SK-N-SH (cell line): ENCODE measurements at regions not wholly inside any gene's neighbourhood (a gene's known extent, or its start where the extent isn't known, plus 50 kb on each side); places are given as distances from the start of the nearest gene placed in this dataset.
A peak's percentile ranks its signal among the peaks of the same experiment; 100 is the strongest.
"Not testable (repeated sequence)": the region's sequence is repeated elsewhere in the genome, so short reads cannot be mapped to it uniquely, and the experiment has no call there.

Experiments used
- CTCF ChIA-PET: fragments of 300-600, 350-600 bp; formaldehyde crosslinking; extraction: SDS; loops from one replicate; lab custom pipeline; 2021; lab: Yijun Ruan, JAX
- POLR2A ChIA-PET: fragments of 350-600 bp; sonication (Branson Sonifier 250); formaldehyde crosslinking; extraction: SDS; loops from one replicate; lab custom pipeline; 2020; ENCODE audit warnings: antibody characterized with exemption, inconsistent platforms; lab: Yijun Ruan, JAX
- DNase-seq: peaks from one replicate; pipeline ENCODE4 v3.0.0; 2012
- H2AFZ ChIP-seq: fragments of 200-600 bp; sonication (generic); 2 replicates; pipeline ENCODE4 v1.8.1; 2016; ENCODE audit warnings: antibody characterized with exemption, mild to moderate bottlenecking, low read depth
- H3F3A ChIP-seq: fragments of 200-600 bp; sonication (generic); replicated peaks from 2 replicates; pipeline ENCODE3; 2016; ENCODE audit warnings: antibody characterized with exemption, mild to moderate bottlenecking; ENCODE audit not compliant: insufficient read depth
- H3K27ac ChIP-seq, 2 experiments: fragments of 200-500 bp in 1 of 2; fragments of 200-600 bp in 1 of 2; sonication (Bioruptor generic) in 1 of 2; sonication (generic), shearing (Covaris generic) in 1 of 2; 2 replicates each; pipeline versions ENCODE4 v1.5.1 to v1.6.1; 2014 to 2016; ENCODE audit warnings: low read depth in 2 of 2, inconsistent platforms in 1 of 2, low read length in 1 of 2, mild to moderate bottlenecking in 1 of 2, mixed read lengths in 1 of 2
- H3K27me3 ChIP-seq: fragments of 200-600 bp; sonication (generic), shearing (Covaris generic); 2 replicates; pipeline ENCODE4 v1.6.1; 2016; ENCODE audit warnings: mixed run types; ENCODE audit not compliant: insufficient read depth
- H3K36me3 ChIP-seq, 2 experiments: fragments of 200-500 bp in 1 of 2; fragments of 200-600 bp in 1 of 2; sonication (Bioruptor generic) in 1 of 2; sonication (generic) in 1 of 2; replicated peaks in 1 of 2; 2 replicates each; pipeline versions ENCODE3 to v1.5.1; 2014 to 2016; ENCODE audit warnings: low read length in 1 of 2, mild to moderate bottlenecking in 1 of 2; ENCODE audit not compliant: insufficient read depth in 2 of 2, control insufficient read depth in 1 of 2
- H3K4me1 ChIP-seq, 2 experiments: fragments of 200-500 bp in 1 of 2; fragments of 200-600 bp in 1 of 2; sonication (Bioruptor generic) in 1 of 2; sonication (generic), shearing (Covaris generic) in 1 of 2; 2 replicates each; pipeline versions ENCODE4 v1.5.1 to v1.6.1; 2014 to 2016; ENCODE audit warnings: low read depth in 1 of 2, low read length in 1 of 2, mixed run types in 1 of 2; ENCODE audit not compliant: insufficient read depth in 2 of 2, control insufficient read depth in 1 of 2
- H3K4me2 ChIP-seq: fragments of 200-600 bp; sonication (generic), shearing (Covaris generic); 2 replicates; pipeline ENCODE4 v1.6.1; 2017; ENCODE audit warnings: mixed run types
- H3K4me3 ChIP-seq, 2 experiments: fragments of 200-500 bp in 1 of 2; fragments of 200-600 bp in 1 of 2; sonication (Bioruptor generic) in 1 of 2; sonication (generic), shearing (Covaris generic) in 1 of 2; 2 replicates each; pipeline versions ENCODE4 v1.5.1 to v1.8.1; 2014 to 2016; ENCODE audit warnings: low read depth in 2 of 2, inconsistent platforms in 1 of 2, low read length in 1 of 2, mild to moderate bottlenecking in 1 of 2, mixed read lengths in 1 of 2, moderate library complexity in 1 of 2
- H3K79me2 ChIP-seq: fragments of 200-600 bp; sonication (generic); 2 replicates; pipeline ENCODE4 v1.8.1; 2017; ENCODE audit warnings: mild to moderate bottlenecking; ENCODE audit not compliant: insufficient read depth
- H3K9ac ChIP-seq: fragments of 200-600 bp; sonication (generic); 2 replicates; pipeline ENCODE4 v1.6.1; 2017; ENCODE audit warnings: mixed run types
- H3K9me2 ChIP-seq: fragments of 200-600 bp; sonication (generic); 2 replicates; pipeline ENCODE4 v1.6.1; 2017; ENCODE audit warnings: mixed run types
- H3K9me3 ChIP-seq: fragments of 200-600 bp; sonication (generic); 2 replicates; pipeline ENCODE4 v1.6.1; 2017; ENCODE audit warnings: mixed run types, mild to moderate bottlenecking, moderate library complexity
- H4K20me1 ChIP-seq: fragments of 200-600 bp; sonication (generic); 2 replicates; pipeline ENCODE4 v1.6.1; 2017; ENCODE audit warnings: mild to moderate bottlenecking, mixed run types; ENCODE audit not compliant: insufficient read depth
- CHD2 ChIP-seq: fragments of 150-350 bp; IDR thresholded peaks from 2 replicates; pipeline ENCODE4 v1.6.1; 2018; ENCODE audit warnings: low read length; ENCODE audit not compliant: partially characterized antibody
- FOXM1 ChIP-seq: IDR thresholded peaks from 2 replicates; pipeline ENCODE4 v1.4.0; 2012; ENCODE audit warnings: low read depth, mild to moderate bottlenecking
- GABPA ChIP-seq: IDR thresholded peaks from 2 replicates; pipeline ENCODE4 v1.4.0; 2012; ENCODE audit warnings: low read depth, mild to moderate bottlenecking
- NRF1 ChIP-seq: IDR thresholded peaks from 2 replicates; pipeline ENCODE4 v1.6.1; 2012; ENCODE audit warnings: low read depth, mild to moderate bottlenecking, low read length
- RFX5 ChIP-seq: IDR thresholded peaks from 2 replicates; pipeline ENCODE4 v1.6.1; 2012; ENCODE audit warnings: mild to moderate bottlenecking, improper control_type of control experiment, low read length
- WGBS: methylation state at CpG from one replicate; pipeline ENCODE4 v1.1.6; 2017; ENCODE audit warnings: low lambda C conversion rate; 5-methylcytosine and 5-hydroxymethylcytosine counted together
- TF ChIP-seq, protein P1 (sequence below): IDR thresholded peaks from 2 replicates; pipeline ENCODE4 v1.4.0; 2012; ENCODE audit warnings: low read depth, borderline replicate concordance
- TF ChIP-seq, protein P2 (sequence below): IDR thresholded peaks from 2 replicates; pipeline ENCODE4 v1.6.1; 2012; ENCODE audit warnings: mild to moderate bottlenecking, low read depth, low read length, moderate library complexity

DNA sequence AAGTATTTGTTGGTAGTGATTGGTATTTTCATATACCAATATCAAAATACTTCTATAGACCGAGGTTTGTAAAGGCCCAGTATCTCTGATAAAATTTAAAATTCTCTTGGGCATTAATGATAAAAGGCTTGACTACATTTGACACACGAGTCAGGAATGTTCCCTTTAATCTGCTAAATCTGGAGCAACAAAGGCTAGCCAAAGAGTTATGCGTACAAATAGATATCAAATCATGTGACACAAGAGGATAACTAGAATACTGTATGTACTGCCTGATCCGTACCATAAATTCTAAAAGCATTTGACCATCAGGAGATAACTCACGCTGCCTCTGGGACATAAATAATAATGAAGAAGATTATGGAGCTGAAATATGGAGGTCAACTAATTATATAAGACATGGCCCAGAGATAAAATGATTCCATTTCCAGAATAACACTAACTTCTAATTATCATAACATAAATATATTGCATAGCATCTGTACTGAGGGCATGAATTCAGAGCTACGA lies 64.2 kb upstream of the SH3GLB1 start:
- no peak overlapping the region for H3K27ac ChIP-seq
- H3K9me2 ChIP-seq = no peaks in the 10 kb centered on the region
- no peaks in the 10 kb centered on the region for H3K4me1 ChIP-seq
- no peak overlapping the region for H3K4me3 ChIP-seq
- ChIA-PET CTCF (no interaction called here), POLR2A (no interaction called here)
- TF ChIP-seq, protein P1, sequence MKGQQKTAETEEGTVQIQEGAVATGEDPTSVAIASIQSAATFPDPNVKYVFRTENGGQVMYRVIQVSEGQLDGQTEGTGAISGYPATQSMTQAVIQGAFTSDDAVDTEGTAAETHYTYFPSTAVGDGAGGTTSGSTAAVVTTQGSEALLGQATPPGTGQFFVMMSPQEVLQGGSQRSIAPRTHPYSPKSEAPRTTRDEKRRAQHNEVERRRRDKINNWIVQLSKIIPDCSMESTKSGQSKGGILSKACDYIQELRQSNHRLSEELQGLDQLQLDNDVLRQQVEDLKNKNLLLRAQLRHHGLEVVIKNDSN = no peak
- H3F3A ChIP-seq = no peaks in the 10 kb centered on the region
- DNase-seq = no peak
- no peaks in the 10 kb centered on the region for H4K20me1 ChIP-seq
- H3K9ac ChIP-seq = no peak overlapping the region
- WGBS = 8% methylated on average over 6 of the region's 6 CpGs
- H3K4me2 ChIP-seq = no peak overlapping the region
- H3K79me2 ChIP-seq = no peaks in the 10 kb centered on the region
- H3K27me3 ChIP-seq = no peaks in the 10 kb centered on the region
- no peaks in the 10 kb centered on the region; the same call in 1 of the 2 replicates for H3K9me3 ChIP-seq
- peak overlapping the region; percentile 2; the same call in 1 of the 2 replicates for H2AFZ ChIP-seq
- H3K36me3 ChIP-seq = no peaks in the 10 kb centered on the region

DNA sequence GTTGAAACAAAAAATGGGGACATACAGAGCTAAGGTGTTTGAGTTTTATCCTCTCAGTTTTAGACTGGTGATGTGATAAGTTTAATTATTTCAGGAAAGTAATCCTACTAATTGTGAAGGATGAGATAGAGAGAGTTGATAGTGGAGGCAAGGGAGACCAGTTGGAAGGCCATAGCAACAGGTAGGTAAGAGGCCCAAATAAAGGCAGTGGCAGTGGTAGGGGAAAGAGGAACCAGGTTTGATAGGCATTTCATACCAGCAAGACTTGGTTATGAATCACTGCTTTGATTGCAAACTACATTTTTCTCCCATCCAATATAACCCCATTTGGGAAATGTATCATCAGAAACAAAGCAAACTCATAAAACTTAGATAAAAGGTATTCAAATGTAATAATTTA lies 63.1 kb upstream of the SH3GLB1 start:
- CTCF ChIA-PET = interaction anchor here (0.6 kb wide), 1 partner anchor 194 kb away, joined by 3 read pairs; no protein-coding TSS in a partner anchor

DNA sequence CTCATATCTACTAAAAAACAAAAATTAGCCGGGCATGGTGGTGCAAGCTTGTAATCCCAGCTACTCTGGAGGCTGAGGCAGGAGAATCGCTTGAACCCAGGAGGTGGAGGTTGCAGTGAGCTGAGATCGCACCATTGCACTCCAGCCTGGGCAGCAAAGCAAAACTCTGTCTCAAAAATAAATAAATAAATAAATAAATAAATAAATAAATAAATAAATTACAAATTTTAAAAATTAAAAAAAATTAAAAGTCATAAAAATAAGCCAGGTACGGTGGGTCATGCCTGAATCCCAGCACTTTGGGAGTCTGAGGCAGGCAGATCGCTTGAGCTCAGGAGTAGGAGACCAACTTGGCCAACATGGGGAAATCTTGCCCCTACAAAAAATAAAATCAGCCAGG lies 59.7 kb upstream of the SH3GLB1 start:
- H3K36me3 ChIP-seq, POLR2A ChIA-PET, H3K27ac ChIP-seq, H3K4me3 ChIP-seq, H3K27me3 ChIP-seq, H3K79me2 ChIP-seq, H3K9me2 ChIP-seq, H3K9me3 ChIP-seq, H3K9ac ChIP-seq, H3F3A ChIP-seq, H4K20me1 ChIP-seq, DNase-seq, CTCF ChIA-PET, H3K4me1 ChIP-seq, H2AFZ ChIP-seq, H3K4me2 ChIP-seq: not testable (repeated sequence)
- WGBS = 51% methylated on average over 5 of the region's 5 CpGs

More for the DNA sequence above, 63.1 kb upstream of the SH3GLB1 start:
- Histone ChIP-seq H3K27ac (no peak overlapping the region), H3K9me3 (no peaks in the 10 kb centered on the region; the same call in 1 of the 2 replicates), H3F3A (no peaks in the 10 kb centered on the region), H3K4me1 (no peaks in the 10 kb centered on the region), H2AFZ (no peak overlapping the region), H3K9ac (no peak overlapping the region), H3K4me3 (no peak overlapping the region), H3K4me2 (no peak overlapping the region), H3K27me3 (no peaks in the 10 kb centered on the region), H3K36me3 (no peaks in the 10 kb centered on the region), H4K20me1 (no peaks in the 10 kb centered on the region)
- no peak for DNase-seq
- TF ChIP-seq RFX5 (no peak), GABPA (no peak), FOXM1 (no peak), NRF1 (no peak), CHD2 (no peak)
- TF ChIP-seq, protein P2, sequence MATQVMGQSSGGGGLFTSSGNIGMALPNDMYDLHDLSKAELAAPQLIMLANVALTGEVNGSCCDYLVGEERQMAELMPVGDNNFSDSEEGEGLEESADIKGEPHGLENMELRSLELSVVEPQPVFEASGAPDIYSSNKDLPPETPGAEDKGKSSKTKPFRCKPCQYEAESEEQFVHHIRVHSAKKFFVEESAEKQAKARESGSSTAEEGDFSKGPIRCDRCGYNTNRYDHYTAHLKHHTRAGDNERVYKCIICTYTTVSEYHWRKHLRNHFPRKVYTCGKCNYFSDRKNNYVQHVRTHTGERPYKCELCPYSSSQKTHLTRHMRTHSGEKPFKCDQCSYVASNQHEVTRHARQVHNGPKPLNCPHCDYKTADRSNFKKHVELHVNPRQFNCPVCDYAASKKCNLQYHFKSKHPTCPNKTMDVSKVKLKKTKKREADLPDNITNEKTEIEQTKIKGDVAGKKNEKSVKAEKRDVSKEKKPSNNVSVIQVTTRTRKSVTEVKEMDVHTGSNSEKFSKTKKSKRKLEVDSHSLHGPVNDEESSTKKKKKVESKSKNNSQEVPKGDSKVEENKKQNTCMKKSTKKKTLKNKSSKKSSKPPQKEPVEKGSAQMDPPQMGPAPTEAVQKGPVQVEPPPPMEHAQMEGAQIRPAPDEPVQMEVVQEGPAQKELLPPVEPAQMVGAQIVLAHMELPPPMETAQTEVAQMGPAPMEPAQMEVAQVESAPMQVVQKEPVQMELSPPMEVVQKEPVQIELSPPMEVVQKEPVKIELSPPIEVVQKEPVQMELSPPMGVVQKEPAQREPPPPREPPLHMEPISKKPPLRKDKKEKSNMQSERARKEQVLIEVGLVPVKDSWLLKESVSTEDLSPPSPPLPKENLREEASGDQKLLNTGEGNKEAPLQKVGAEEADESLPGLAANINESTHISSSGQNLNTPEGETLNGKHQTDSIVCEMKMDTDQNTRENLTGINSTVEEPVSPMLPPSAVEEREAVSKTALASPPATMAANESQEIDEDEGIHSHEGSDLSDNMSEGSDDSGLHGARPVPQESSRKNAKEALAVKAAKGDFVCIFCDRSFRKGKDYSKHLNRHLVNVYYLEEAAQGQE = no peak
- TF ChIP-seq, all 33 proteins: peak for 0
- Histone ChIP-seq H3K79me2 (no peaks in the 10 kb centered on the region), H3K9me2 (no peaks in the 10 kb centered on the region)
- POLR2A ChIA-PET = no interaction called here
